ENCODE measurements at regions not wholly inside any gene's neighbourhood (a gene's known extent, or its start where the extent isn't known, plus 50 kb on each side); places are given as distances from the start of the nearest gene placed in this dataset.

- Mint-ChIP-seq H3K4me3 (no peak overlapping the region), H3K27me3 (no peaks in the 10 kb centered on the region), H3K4me1 (peaks cover 19% of the 10 kb centered on the region), H3K9me3 (no peaks in the 10 kb centered on the region), H3K36me3 (ENCODE audit: low read depth) (no peaks in the 10 kb centered on the region), H3K27ac (no peak overlapping the region)
- DNase-seq = peak; percentile 85
- intact Hi-C loops (cut with micrococcal nuclease) = loop anchor here (1.0 to 5.0 kb wide), 5 partner anchors 23 to 258 kb away; no protein-coding TSS in a partner anchor
Observed at GRCh38 chr7:25069900-25070443, 55.1 kb downstream of the CYCS start.

- Mint-ChIP-seq H3K27me3 (no peaks in the 10 kb centered on the region), H3K9me3 (no peaks in the 10 kb centered on the region), H3K4me1 (peaks cover 18% of the 10 kb centered on the region), H3K4me3 (no peak overlapping the region), H3K27ac (no peak overlapping the region), H3K36me3 (ENCODE audit: low read depth) (no peaks in the 10 kb centered on the region)
- intact Hi-C loops (cut with micrococcal nuclease) = no loop called here
- no peak for DNase-seq
Observed at GRCh38 chr7:25068502-25069213, 56.4 kb downstream of the CYCS start.

- intact Hi-C loops (cut with micrococcal nuclease) = no loop called here
- Mint-ChIP-seq H3K36me3 (ENCODE audit: low read depth) (no peaks in the 10 kb centered on the region), H3K4me1 (peaks cover 15% of the 10 kb centered on the region), H3K9me3 (no peaks in the 10 kb centered on the region), H3K27me3 (no peaks in the 10 kb centered on the region), H3K4me3 (no peak overlapping the region), H3K27ac (no peak overlapping the region)
- DNase-seq = no peak
Observed at GRCh38 chr7:25067726-25068501, 57.1 kb downstream of the CYCS start.

- Mint-ChIP-seq H3K4me3 (no peak overlapping the region), H3K27ac (no peak overlapping the region), H3K36me3 (ENCODE audit: low read depth) (no peaks in the 10 kb centered on the region), H3K4me1 (peaks cover 15% of the 10 kb centered on the region), H3K27me3 (peaks cover 3% of the 10 kb centered on the region), H3K9me3 (no peaks in the 10 kb centered on the region)
- DNase-seq = no peak
- intact Hi-C loops (cut with micrococcal nuclease) = no loop called here
Observed at GRCh38 chr7:25066253-25066652, 58.8 kb downstream of the CYCS start.

- no peak for DNase-seq
- intact Hi-C loops (cut with micrococcal nuclease) = no loop called here
- peaks cover 7% of the 10 kb centered on the region for H3K27me3 Mint-ChIP-seq
- H3K9me3 Mint-ChIP-seq = no peaks in the 10 kb centered on the region
- no peaks in the 10 kb centered on the region for H3K36me3 Mint-ChIP-seq (ENCODE audit: low read depth)
- peaks cover 5% of the 10 kb centered on the region for H3K4me1 Mint-ChIP-seq
- H3K27ac Mint-ChIP-seq = no peak overlapping the region
- no peak overlapping the region for H3K4me3 Mint-ChIP-seq
Observed at GRCh38 chr7:25062380-25062779, 62.7 kb downstream of the CYCS start.

GRCh38 chr7:25060487-25061055, 64.5 kb downstream of the CYCS start:
- DNase-seq = no peak

GRCh38 chr7:25059576-25059975, 65.5 kb downstream of the CYCS start:
- no peaks in the 10 kb centered on the region for H3K4me1 Mint-ChIP-seq
- intact Hi-C loops (cut with micrococcal nuclease) = no loop called here
- no peak overlapping the region for H3K27ac Mint-ChIP-seq
- peaks cover 19% of the 10 kb centered on the region for H3K27me3 Mint-ChIP-seq
- no peaks in the 10 kb centered on the region for H3K9me3 Mint-ChIP-seq
- H3K4me3 Mint-ChIP-seq = no peak overlapping the region
- DNase-seq = no peak
- no peaks in the 10 kb centered on the region for H3K36me3 Mint-ChIP-seq (ENCODE audit: low read depth)

More at GRCh38 chr7:25060487-25061055, 64.5 kb downstream of the CYCS start:
- Mint-ChIP-seq H3K27me3 (peaks cover 14% of the 10 kb centered on the region), H3K4me3 (no peak overlapping the region), H3K4me1 (no peaks in the 10 kb centered on the region), H3K9me3 (no peaks in the 10 kb centered on the region), H3K27ac (no peak overlapping the region), H3K36me3 (ENCODE audit: low read depth) (no peaks in the 10 kb centered on the region)
- intact Hi-C loops (cut with micrococcal nuclease) = no loop called here

GRCh38 chr7:25056368-25056767, 68.7 kb downstream of the CYCS start:
- Mint-ChIP-seq H3K4me3 (no peak overlapping the region), H3K27me3 (peaks cover 20% of the 10 kb centered on the region), H3K4me1 (no peaks in the 10 kb centered on the region), H3K9me3 (no peaks in the 10 kb centered on the region), H3K36me3 (ENCODE audit: low read depth) (no peaks in the 10 kb centered on the region), H3K27ac (no peak overlapping the region)
- no peak for DNase-seq
- intact Hi-C loops (cut with micrococcal nuclease) = no loop called here

GRCh38 chr7:25055520-25056220, 69.4 kb downstream of the CYCS start:
- Mint-ChIP-seq H3K27me3 (peaks cover 17% of the 10 kb centered on the region), H3K9me3 (no peaks in the 10 kb centered on the region), H3K27ac (no peak overlapping the region), H3K36me3 (ENCODE audit: low read depth) (no peaks in the 10 kb centered on the region), H3K4me1 (no peaks in the 10 kb centered on the region), H3K4me3 (no peak overlapping the region)
- DNase-seq = no peak
- intact Hi-C loops (cut with micrococcal nuclease) = no loop called here

- Mint-ChIP-seq H3K4me3 (no peak overlapping the region), H3K36me3 (ENCODE audit: low read depth) (no peaks in the 10 kb centered on the region), H3K9me3 (no peaks in the 10 kb centered on the region), H3K27me3 (peaks cover 15% of the 10 kb centered on the region), H3K4me1 (no peaks in the 10 kb centered on the region), H3K27ac (no peak overlapping the region)
- DNase-seq = no peak
- intact Hi-C loops (cut with micrococcal nuclease) = no loop called here
Observed at GRCh38 chr7:25054819-25055519, 70.1 kb downstream of the CYCS start.

GRCh38 chr7:25050223-25050622, 70.2 kb upstream of the OSBPL3 start:
- DNase-seq = no peak
- Mint-ChIP-seq H3K4me3 (no peak overlapping the region), H3K36me3 (ENCODE audit: low read depth) (no peaks in the 10 kb centered on the region), H3K4me1 (no peaks in the 10 kb centered on the region), H3K27me3 (peaks cover 7% of the 10 kb centered on the region), H3K9me3 (no peaks in the 10 kb centered on the region), H3K27ac (no peak overlapping the region)
- intact Hi-C loops (cut with micrococcal nuclease) = no loop called here

GRCh38 chr7:25048444-25048834, 68.5 kb upstream of the OSBPL3 start:
- Mint-ChIP-seq H3K27me3 (peaks cover under 1% of the 10 kb centered on the region), H3K36me3 (ENCODE audit: low read depth) (no peaks in the 10 kb centered on the region), H3K9me3 (no peaks in the 10 kb centered on the region), H3K4me3 (no peak overlapping the region), H3K4me1 (no peaks in the 10 kb centered on the region), H3K27ac (no peak overlapping the region)
- intact Hi-C loops (cut with micrococcal nuclease) = no loop called here
- no peak for DNase-seq
